Body of pancreas (tissue), 4 donors: ENCODE measurements at regions not wholly inside any gene's neighbourhood (a gene's known extent, or its start where the extent isn't known, plus 50 kb on each side); places are given as distances from the start of the nearest gene placed in this dataset.

Source experiments
- ATAC-seq: fragments of 150-250 bp; one replicate; pipeline ENCODE4 v1.9.1; 2016
- DNase-seq, 4 donors: peaks; one replicate each; pipeline ENCODE4 v3.0.0-alpha.2; 2019
- H3K27ac ChIP-seq, 4 donors: fragments of 200-600 bp; sonication (generic); 1 replicate in 3 of 4; 2 replicates in 1 of 4; pipeline versions ENCODE4 v1.5.1 to v1.6.1; 2016 to 2019; ENCODE audit warnings: mild to moderate bottlenecking in 1 of 4, mixed read lengths in 1 of 4, moderate library complexity in 1 of 4
- H3K27me3 ChIP-seq, 2 donors: fragments of 200-600 bp; sonication (generic); one replicate each; pipeline ENCODE4 v1.6.0; 2016; ENCODE audit warnings: mild to moderate bottlenecking in 1 of 2
- H3K36me3 ChIP-seq, 2 donors: fragments of 200-600 bp; sonication (generic); replicated peaks in 1 of 2; 2 replicates each; pipeline ENCODE4 v1.5.1; 2016; ENCODE audit warnings: low read depth in 2 of 2; ENCODE audit not compliant: insufficient read depth in 1 of 2
- H3K4me1 ChIP-seq: fragments of 200-600 bp; sonication (generic); one replicate; pipeline ENCODE4 v1.6.0; 2016
- H3K4me3 ChIP-seq, 2 donors: fragments of 200-600 bp; sonication (generic); 1 replicate in 1 of 2; 2 replicates in 1 of 2; pipeline ENCODE4 v1.5.1; 2016 to 2019
- H3K9me3 ChIP-seq, 3 donors: fragments of 200-600 bp; sonication (generic); 1 replicate in 2 of 3; 2 replicates in 1 of 3; pipeline ENCODE4 v1.5.1; 2016
- CTCF ChIP-seq, 7 experiments: fragments of 450-650 bp in 4 of 7; fragments of 200-600 bp in 3 of 7; sonication (generic) in 3 of 7; IDR thresholded peaks; one replicate each; pipeline ENCODE4 v1.5.1; 2016 to 2019; ENCODE audit warnings: antibody characterized with exemption in 7 of 7
- POLR2A ChIP-seq, 3 donors: fragments of 450-650 bp; IDR thresholded peaks; one replicate each; pipeline ENCODE4 v1.6.1; 2016; ENCODE audit warnings: antibody characterized with exemption in 3 of 3, mild to moderate bottlenecking in 2 of 3
- WGBS, 2 donors: methylation state at CpG; one replicate each; pipeline ENCODE4 v1.1.5; 2017; 5-methylcytosine and 5-hydroxymethylcytosine counted together
- intact Hi-C: fragments of 100-400 bp; cut with DNase I; formaldehyde crosslinking; loops from one replicate; pipeline ENCODE4 v1.15.1; 2023

GRCh38 chr12:67920413-67920812 is 68.8 kb upstream of the IFNG-AS1 start:
- no peaks in the 10 kb centered on the region for H3K36me3 ChIP-seq
- no peak for DNase-seq
- 57 to 58% methylated on average over 2 of the region's 2 CpGs for WGBS, 2 donors
- H3K27ac ChIP-seq: no peak overlapping the region
- H3K27me3 ChIP-seq: no peaks in the 10 kb centered on the region
- no peak for ATAC-seq
- peaks cover 21% of the 10 kb centered on the region for H3K4me1 ChIP-seq
- no peaks in the 10 kb centered on the region for H3K9me3 ChIP-seq
- intact Hi-C loops: no loop called here
- TF ChIP-seq POLR2A (IDR thresholded peaks at IDR 0.05): no peak
- TF ChIP-seq CTCF (IDR thresholded peaks at IDR 0.05): no peak
- no peak overlapping the region for H3K4me3 ChIP-seq

GRCh38 chr12:67921286-67921685 is 68.0 kb upstream of the IFNG-AS1 start:
- TF ChIP-seq POLR2A (IDR thresholded peaks at IDR 0.05) (no peak), CTCF (IDR thresholded peaks at IDR 0.05) (no peak)
- H3K4me3 ChIP-seq: no peak overlapping the region
- intact Hi-C loops: no loop called here
- no peak overlapping the region for H3K27ac ChIP-seq
- peak in 1 of 4 donors; percentile 28 for DNase-seq
- no peaks in the 10 kb centered on the region for H3K9me3 ChIP-seq
- 29 to 32% methylated on average over 1 of the region's 1 CpG for WGBS, 2 donors
- no peaks in the 10 kb centered on the region for H3K36me3 ChIP-seq
- H3K27me3 ChIP-seq: no peaks in the 10 kb centered on the region
- H3K4me1 ChIP-seq: peaks cover 21% of the 10 kb centered on the region
- no peak for ATAC-seq

GRCh38 chr12:67922245-67922644 is 67.0 kb upstream of the IFNG-AS1 start:
- no peak for ATAC-seq
- intact Hi-C loops: no loop called here
- H3K9me3 ChIP-seq: no peaks in the 10 kb centered on the region

DNA sequence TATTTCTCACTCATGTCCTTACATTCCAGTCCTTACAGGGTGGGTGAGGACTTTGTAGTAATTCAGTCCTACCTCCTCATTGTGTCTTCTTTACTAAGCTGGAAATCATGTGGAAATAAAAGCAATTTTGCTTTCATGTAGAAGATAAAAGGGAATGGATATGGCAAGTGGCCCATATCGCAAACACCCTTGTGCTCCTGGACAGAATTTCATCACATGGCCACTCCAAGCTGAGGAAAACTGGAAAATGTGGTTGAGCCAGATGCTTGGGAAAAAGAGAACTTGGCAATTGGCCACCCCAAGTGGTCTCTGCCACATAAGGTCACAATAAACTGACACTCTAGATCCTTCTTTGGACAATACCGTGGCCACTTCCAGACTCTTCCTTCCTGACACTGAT is 64.2 kb upstream of the IFNG-AS1 start:
- Histone ChIP-seq H3K9me3 (no peaks in the 10 kb centered on the region), H3K27me3 (no peaks in the 10 kb centered on the region), H3K27ac (no peak overlapping the region), H3K4me3 (no peak overlapping the region), H3K4me1 (peaks cover 39% of the 10 kb centered on the region), H3K36me3 (no peaks in the 10 kb centered on the region)
- WGBS, 2 donors: 51 to 52% methylated on average over 2 of the region's 2 CpGs
- ATAC-seq (no peak), DNase-seq (no peak)
- intact Hi-C loops: no loop called here
- TF ChIP-seq POLR2A (IDR thresholded peaks at IDR 0.05): no peak
- TF ChIP-seq CTCF (IDR thresholded peaks at IDR 0.05): no peak

More at GRCh38 chr12:67922245-67922644, 67.0 kb upstream of the IFNG-AS1 start:
- H3K36me3 ChIP-seq: no peaks in the 10 kb centered on the region
- no peak for DNase-seq
- H3K27ac ChIP-seq: no peak overlapping the region
- no peak overlapping the region for H3K4me3 ChIP-seq
- H3K27me3 ChIP-seq: no peaks in the 10 kb centered on the region
- no peak for TF ChIP-seq POLR2A (IDR thresholded peaks at IDR 0.05)
- TF ChIP-seq CTCF (IDR thresholded peaks at IDR 0.05): no peak
- peaks cover 21% of the 10 kb centered on the region for H3K4me1 ChIP-seq
- WGBS, 2 donors: 86 to 93% methylated on average over 1 of the region's 1 CpG

GRCh38 chr12:67925552-67925951 is 63.7 kb upstream of the IFNG-AS1 start:
- ATAC-seq (no peak), DNase-seq (no peak)
- intact Hi-C loops: no loop called here
- no peak for TF ChIP-seq POLR2A (IDR thresholded peaks at IDR 0.05)
- TF ChIP-seq CTCF (IDR thresholded peaks at IDR 0.05): no peak
- 85 to 90% methylated on average over 3 of the region's 3 CpGs for WGBS, 2 donors
- H3K27me3 ChIP-seq: no peaks in the 10 kb centered on the region
- H3K9me3 ChIP-seq: no peaks in the 10 kb centered on the region
- no peak overlapping the region for H3K4me3 ChIP-seq
- no peaks in the 10 kb centered on the region for H3K36me3 ChIP-seq
- peaks cover 34% of the 10 kb centered on the region for H3K4me1 ChIP-seq
- no peak overlapping the region for H3K27ac ChIP-seq
